HuH-7.5 (cell line): ENCODE measurements at regions not wholly inside any gene's neighbourhood (a gene's known extent, or its start where the extent isn't known, plus 50 kb on each side); places are given as distances from the start of the nearest gene placed in this dataset.

Experiments
- DNase-seq: peaks from one replicate; pipeline ENCODE4 v3.0.0; 2011; ENCODE audit warnings: low spot score

DNA sequence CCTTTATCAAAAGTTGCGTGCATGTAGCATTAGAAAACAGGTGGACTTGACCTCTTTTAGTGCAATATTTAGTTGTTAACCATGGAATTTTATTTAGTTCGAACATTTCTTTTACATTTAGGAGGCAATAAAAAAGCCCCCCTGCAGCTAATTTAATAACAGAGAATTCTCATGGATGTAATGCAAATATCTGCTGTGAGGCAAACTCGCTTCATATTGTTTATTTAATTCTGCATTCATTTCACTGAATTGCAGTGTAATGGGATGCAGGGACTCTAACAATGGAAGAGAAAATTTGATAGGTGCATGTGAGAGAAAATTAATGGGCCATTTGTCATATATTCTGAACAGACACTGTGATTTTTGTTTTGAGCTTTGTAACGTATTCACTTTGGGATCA lies 205.1 kb upstream of the CHD1 start:
- no peak for DNase-seq

DNA sequence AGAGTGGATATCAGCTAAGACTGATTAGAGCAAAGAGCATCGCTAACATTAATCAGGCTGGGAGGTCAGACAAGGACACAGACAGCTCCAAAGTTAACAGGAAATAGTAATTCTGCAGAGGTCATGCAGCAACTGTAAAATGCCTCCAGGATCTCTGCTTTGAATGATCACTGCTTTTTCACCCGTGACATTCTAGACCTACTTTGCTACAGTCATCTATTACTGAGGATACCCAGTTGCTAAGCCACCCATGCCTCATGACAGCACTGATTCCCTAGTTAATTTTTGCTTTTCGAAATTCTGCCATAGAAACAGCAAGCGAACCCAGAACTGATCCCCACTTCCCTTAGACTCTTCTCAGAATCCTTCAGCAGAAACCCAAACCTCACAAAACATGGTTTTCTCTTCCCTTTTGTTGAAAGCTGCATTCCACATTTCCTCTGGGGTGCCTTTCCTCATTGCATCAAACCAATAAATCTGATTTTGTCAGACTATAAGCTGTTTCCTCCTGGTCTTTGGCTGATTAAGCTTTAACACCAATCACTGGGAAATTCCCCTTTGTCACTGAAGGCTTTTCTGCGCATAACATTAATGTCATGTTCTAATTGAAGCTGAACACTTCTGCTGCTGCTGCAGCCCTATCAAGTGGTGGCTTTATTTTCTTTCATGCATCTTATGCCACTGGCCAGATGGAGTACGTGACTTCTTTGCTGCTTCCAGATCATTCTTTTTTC lies 201.1 kb upstream of the CHD1 start:
- DNase-seq = no peak

DNA sequence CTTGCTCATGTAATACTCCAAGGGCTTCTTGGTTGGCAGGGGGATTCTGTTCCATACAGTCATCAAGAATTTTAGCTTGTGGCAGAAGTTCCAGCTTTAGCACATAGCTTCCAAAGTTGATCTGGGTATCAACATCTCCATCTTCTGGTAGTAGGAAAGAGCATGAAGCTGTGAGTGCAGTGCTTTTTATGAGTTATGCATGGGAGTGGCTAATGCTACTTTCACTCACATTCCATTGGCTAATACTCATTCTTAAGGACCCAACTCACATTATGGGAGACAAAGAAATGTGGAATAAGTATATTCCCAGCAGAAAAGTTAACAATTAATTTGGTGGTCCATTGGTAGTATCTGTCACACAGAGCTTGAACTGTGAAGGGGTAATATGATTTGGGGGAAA lies 194.2 kb upstream of the CHD1 start:
- no peak for DNase-seq

DNA sequence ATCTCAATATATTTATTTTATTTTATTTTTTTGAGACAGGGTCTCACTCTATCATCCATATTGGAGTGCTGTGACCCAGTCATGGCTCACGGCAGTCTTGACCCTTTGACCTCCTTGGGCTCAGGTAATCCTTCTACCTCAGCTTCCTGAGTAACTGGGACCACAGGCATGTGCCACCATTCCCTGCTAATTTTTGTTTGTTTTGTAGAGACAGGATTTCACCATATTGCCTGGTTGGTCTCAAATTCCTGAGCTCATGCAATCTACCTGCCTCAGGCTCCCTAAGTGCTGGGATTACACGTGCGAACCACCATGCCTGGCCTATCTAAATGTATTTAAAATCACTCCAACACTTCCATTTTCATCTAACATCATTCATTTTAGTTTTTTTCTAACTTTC lies 190.5 kb upstream of the CHD1 start:
- no peak for DNase-seq

DNA sequence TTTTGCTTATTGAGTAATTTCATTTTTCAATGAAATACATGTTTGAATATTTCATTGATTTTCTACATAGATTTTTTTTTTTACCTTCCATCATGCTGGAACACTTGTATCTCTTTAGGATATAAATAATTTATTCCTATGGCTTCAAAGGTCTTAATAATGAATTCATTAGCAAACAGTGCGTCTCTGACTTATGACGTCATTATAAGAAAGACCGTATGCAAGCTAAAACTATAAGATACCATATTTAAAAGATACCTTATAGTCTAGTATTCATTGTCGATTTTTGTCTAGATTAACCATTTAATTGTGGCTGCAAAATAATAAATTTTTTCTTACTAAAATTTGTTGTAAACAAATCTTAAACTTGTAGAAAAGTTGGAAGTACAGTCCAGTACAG lies 187.7 kb upstream of the CHD1 start:
- no peak for DNase-seq

DNA sequence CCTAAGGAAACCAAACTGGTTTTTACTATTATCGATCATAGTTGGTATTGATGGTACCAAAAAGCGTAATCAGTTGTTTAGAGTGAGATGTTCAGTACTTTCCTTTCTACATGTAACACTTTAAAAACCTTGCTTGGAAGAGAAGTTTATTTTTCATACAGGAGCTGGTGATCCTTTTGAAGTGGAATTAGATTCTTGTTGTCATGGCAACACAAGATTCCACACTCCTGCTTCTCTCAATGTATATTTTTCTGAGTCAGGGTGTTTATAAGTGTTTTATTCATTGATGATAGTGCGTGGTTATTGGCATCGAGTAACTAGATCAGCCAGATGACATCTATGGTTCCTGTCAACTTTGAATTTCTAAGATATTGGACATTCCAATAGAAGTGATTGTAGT lies 181.1 kb upstream of the CHD1 start:
- no peak for DNase-seq

DNA sequence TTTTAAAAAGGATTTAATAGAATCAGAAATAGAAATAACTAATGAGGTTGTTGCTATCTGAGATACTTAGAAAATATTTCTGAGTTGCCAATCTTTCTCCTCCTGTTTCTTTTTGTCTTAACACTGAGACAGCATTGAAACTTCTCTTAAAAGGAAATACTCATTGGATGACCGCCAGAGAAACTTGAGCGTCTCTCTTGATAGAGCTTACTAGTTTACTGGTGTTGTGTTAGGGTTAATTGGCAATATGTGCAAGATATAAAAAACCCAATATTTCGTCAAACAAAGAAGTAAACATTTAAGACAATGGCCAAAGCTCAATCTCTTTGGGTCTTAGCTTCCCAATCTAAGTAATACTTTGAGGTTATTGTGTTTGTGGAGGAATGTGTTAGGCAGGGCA lies 176.4 kb upstream of the CHD1 start:
- DNase-seq = no peak

DNA sequence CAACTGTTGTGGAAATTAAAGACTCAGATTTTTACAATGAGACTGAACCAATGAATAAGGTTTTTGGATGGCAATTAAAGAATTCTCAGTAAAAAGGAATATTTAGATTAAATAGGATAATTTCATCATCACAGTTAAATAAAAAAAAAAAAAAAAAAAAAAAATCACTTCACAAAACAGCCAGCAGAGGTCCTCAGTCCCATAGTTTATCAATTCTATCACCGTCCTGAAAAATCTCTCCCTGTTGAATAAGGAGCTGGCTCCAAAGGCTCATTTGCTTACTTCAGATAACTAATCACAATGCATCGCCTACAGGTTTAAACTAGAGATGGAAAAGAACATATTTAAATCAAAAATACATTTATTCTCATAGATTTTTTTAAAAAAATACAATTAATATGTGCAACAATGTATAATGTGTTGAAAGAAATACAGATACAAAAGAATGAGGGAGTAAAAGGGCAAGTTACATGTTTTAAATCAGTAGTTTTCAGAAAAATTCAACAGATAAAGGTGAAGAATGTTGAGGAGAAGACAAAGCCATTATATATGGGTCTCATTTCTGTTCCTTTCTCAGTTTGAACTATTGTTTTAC lies 175.8 kb upstream of the CHD1 start:
- no peak for DNase-seq

DNA sequence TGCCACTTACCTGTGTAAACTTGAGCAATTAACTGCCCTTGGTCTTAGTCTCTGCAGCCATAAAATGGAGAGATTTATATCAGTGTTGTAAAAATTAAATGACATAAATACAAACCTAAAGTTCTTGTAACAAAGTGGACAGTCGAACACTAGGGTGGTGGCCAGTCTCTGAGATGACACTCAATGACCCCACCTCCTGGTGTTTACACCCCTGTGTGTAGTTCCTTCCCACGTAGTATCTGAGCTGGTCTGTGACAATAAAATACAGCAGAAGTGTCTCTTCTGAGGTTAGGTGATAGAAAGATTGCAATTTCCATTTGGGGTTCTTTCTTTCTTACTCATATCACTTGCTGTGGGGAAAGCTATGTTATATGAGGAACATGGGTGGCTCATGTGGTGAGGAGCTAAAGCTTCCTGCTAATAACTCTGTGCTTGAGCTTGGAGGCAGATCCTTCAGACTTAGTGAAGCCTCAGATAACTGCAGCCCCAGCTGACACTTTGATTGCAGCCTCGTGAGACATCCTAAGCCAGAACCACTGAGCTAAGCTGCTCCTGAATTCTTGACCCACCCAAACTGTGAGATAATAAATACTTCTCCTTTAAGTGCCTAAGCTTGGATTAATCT lies 173.4 kb upstream of the CHD1 start:
- no peak for DNase-seq

DNA sequence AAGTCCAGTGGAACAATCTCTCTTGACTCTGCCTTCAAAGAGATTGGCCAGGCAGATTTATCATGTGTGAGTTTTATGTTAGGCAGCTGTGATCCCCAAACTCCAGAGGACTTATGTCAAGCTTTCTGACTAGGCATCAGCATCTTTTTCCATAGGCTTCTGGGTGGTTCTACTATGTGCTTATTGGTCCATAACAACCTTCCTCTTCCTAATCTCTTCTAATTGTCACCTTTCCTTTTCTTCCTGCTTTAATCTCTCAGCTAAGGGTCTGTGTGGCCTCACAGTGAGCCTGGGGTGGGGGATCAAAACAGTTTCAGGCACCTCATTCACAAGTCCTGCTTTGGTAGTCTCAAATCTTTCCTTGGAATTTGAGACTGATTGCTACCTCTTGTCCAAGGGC lies 170.9 kb upstream of the CHD1 start:
- no peak for DNase-seq

DNA sequence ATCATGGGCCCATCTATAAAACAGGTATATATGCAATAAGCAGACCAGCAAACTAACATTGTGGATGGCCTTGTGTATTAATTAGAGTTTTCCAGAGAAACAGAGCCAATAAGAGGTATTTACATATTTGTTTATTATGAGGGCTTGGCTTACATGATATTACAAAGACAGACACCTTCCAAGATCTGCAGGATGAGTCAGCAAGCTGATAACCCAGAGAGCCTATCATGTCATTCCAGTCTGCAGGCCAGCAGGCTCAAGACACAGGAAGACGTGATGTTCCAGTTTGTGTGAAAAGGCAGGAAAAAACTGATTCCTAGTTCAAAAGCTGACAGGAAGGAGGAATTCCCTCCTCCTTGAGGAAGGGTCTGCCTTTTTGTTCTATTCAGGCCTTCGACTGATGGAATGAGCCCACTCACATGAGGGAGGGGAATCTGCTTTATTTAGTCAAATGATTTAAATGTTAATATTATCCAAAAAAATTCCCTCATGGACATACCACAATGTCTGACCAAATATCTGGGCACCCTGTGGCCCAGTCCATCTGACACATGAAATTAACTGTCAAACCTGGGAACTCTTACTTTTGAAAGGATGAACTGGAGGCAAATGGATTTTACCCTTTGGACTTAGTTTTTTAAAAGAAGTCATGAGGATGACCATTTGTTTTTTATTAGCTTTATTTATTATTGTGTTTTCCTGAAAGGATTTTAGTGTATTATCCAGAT lies 161.2 kb upstream of the CHD1 start:
- no peak for DNase-seq

DNA sequence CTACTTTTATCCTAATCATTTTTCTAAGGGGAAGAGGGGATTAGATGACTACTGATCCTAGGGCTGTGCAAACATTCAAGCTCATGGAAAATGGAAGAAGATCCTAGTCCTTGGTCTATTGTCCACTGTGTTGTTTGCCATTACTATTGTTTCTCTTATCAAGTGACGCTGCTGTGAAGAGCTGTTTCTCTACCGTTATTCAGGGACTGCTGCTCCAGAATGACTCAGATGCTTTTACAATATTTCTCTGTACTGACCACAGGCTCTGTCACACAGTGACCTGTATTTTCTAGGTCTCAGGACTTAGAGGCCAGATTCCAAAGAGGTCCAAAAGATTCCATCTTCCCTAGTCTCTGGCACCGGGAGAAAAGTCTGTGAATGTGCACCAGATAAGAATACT lies 159.5 kb upstream of the CHD1 start:
- DNase-seq = no peak

DNA sequence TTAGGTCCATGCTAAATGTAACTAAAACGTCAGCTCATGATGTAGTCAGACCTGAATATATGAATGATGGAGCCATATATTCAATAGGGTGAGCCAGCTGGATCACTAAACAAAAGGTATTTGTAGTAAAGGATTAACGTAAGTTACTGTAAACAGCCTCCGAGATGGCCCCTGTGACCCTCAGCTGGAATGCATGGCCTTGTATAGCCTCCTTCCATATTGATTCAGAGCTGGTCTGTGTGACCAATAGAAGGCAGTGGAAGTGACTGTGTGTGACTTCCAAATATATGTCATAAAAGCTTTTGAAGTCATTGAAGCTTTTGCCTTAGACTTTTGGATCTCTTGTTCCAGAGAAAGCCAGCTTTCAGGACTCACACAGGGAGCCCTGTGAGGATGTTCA lies 154.4 kb upstream of the CHD1 start:
- no peak for DNase-seq

DNA sequence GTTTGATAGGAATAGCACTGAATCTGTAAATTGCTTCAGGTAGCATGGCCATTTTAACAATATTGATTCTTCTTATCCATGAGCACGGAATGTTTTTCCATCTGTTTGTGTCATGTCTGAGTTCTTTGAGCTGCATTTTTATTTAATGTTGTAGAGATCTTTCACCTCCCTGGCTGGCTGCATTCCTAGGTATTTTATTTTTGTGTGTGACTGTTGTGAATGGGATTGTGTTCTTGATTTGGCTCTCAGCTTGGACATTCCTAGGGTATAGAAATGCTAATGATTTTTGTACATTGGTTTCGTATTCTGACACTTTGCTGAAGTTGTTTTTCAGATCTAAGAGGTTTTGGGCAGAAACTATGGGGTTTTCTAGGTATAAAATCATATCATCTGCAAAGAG lies 152.9 kb upstream of the CHD1 start:
- no peak for DNase-seq

DNA sequence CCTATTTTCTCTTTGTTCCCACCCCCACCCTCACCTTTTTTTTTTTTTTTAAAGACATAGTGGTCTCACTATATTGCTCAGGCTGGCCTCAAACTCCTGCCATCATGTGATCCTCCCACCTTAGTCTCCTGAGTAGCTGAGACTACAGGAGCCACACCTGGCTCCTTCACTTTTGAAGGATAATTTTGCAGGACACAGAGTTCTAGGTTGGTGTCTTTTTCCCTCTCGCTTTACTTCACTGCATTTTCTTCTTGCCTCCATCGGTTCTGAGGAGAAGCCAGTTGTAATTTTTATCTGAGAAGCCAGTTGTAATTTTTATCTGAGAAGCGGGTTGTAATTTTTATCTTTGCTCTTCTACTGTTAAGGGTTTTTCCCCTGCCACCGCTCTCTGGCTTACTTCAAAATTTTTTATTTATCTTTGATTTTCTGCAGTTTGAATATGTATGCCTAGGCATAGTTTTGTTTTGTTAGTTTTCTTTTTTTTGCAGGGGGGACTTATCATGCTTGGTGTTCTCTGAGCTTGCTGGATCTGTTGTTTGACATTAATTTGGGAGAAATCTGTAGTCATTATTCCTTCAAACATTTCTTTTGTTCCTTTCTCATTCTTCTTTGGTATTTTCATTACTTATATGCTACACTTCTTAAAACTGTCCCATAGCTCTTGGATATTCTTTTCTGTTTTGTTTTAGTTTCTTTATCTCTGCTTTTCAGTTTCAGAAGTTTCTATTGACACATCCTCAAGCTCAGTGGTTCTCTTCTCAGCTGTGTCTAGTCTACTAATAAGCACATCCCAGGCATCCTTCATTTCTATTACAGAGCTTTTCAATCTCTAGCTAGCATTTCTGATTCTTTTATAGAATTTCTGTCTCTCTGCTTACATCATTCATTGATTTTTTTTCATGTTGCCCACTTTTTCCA lies 148.2 kb upstream of the CHD1 start:
- DNase-seq = no peak

DNA sequence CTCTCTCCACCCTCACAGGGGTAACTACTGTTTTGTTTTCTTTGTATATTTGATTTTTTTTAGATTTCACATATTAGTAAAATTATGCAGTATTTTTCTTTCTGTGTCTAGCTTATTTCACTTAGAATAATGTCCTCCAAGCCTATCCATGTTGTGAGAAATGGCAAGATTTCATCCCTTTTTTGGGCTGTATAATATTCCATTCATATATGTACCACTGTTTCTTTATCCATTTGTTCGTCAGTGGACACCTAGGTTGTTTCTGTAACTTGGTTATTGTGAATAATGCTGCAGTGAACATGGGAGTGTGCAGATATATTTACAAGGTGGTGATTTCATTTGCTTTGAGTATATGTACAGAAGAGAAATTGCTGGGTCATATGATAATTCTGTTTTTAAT lies 144.0 kb upstream of the CHD1 start:
- no peak for DNase-seq

DNA sequence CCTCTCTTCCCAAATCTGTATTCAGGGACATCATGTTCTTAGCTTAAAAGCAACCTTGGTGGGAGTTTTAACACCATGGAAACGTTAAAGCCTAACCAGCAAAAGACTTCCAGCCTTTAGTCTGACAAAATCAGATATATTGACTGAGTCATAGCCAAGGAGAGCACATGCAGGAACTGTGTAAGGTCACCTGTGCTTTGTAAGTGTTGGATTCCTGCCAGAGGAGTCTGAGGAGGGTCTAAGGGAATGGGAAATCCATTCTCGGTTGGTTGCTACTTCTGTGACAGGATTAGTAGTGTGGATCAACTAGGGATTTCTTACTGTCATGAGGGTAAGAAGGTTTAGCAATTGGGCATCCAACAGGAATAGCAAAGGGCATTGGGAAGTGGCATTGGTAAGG lies 142.0 kb upstream of the CHD1 start:
- DNase-seq = no peak

DNA sequence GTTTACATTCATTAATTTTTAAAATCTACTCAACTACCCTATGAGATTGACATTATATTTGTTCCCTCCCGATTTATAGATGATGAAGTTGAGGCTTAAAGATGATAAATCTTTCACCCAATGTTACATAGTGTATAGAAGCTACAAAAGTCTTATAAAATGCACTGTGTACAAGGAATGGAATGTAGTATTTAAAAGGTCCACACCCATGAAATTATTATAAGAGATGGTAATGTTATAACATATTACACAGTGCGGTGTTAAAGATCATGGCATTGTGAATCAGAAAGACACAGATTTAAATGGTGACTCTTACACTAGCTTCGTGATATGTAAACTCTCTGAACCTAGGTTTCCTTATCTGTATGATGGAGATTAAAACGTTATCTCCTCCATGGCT lies 141.6 kb upstream of the CHD1 start:
- no peak for DNase-seq

DNA sequence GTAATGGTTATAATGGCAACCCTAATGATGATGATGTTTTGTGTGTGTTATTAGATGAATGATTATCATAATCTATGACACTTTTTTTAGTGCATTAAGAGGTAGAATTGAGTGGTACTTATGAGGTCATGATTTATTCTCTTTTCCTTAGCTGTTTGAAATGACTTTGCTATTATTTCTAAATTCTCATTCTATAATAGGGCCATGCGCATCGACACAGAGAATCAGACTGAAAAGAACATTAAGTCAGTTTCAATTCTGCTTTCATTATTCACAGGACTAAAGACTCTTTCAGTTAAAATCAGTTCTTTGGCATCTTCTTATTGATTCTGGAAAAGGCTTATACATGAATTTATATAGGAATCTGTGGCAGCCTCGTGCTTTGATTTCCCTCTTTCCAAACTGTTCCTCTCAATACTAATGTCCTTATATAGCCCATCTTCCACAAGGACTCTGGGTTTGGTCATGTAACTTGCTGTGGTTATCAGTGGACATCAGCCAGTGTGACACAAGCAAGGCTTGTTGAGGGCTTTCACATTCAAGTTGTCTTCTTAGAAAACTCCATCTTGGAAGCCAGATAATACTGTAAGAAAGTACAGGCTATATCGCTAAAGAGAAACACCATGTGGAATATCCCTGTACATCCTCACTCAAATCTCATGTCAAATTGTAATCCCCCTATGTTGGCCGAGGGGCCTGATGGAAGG lies 140.3 kb upstream of the CHD1 start:
- DNase-seq = no peak

DNA sequence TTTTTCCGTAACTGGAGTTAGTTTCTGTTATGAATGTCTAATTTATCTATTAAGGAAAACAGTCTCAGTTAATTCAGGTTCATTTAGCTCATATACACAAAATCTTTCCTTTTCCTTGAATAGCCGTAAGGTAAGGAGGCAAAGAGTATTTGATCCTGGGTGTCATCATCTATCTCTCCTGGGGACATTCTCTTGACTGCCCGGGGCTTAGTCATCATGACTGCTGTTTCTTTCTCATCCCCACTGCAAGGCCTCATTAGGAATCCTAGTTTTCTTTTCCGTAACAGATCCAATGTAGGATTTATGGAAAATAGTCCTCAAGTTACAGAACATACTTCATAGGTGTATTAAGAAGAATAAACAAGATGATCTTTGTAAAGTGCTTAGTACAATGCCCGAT lies 134.9 kb upstream of the CHD1 start:
- no peak for DNase-seq

DNA sequence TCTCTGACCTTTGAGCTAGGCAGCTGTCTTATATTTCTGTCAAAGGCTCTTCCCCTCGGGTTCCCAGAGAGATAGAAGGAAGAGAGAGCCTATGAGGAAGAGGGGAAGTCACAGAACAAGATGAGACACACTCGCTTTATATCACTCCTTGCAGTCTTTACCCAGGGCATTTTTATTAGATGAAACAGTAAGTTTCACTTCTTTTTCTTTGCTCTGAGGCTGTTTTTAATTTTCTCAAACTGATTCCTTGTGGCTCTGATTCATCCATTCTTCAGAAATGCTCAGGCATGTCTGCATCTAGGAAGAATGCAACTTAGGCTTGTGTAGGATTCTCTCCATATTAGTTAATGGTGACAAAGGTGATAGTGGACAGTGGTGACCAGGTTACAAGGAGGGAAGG lies 132.9 kb upstream of the CHD1 start:
- no peak for DNase-seq

DNA sequence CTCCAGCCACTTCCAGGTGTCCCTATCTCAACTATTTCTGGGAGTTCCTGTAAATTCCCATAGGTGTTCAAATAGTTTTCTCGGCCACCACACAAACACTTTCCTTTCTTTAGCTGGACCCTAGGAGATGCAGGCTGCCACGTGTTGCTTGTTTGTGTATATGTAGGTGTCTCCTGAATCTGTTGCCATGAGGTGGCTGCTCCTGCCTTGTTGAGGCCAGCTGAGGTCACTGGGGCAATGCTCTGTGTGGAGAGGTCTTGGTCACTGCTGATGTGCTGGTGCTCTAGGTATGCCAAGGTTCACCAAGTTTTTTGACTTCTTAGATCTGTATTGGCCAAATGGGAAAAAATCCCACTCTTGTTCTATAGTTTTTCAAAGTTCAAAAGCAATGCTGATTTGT lies 132.5 kb upstream of the CHD1 start:
- no peak for DNase-seq
